ENCODE measurements at regions not wholly inside any gene's neighbourhood (a gene's known extent, or its start where the extent isn't known, plus 50 kb on each side); places are given as distances from the start of the nearest gene placed in this dataset.
"Not testable (repeated sequence)": the region's sequence is repeated elsewhere in the genome, so short reads cannot be mapped to it uniquely, and the experiment has no call there.

DNA sequence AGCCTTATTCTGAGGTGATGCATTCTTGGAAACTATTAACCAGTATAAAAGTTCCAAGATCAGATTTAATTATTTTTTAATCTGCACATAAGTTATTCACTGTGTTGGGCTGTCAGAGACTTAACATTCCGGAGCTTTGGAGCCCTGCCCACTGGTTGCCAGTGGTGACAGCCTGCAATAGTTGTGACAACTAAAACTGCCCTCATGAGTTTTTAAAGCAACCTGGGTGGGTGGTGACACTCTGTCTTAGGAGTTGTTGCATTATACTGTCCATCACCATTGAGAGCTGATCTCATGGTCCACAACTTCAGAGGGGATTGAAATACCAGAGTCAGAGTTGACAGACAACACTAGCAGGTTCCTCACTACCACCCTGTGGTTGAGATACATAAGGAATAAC, 653.9 kb upstream of the USP24 start:
- H3K4me1 ChIP-seq (ENCODE audit: control insufficient read depth in 1 of 2, extremely low read depth in 1 of 2, insufficient read depth in 2 of 2, low read length in 2 of 2) = no peaks in the 10 kb centered on the region
- WGBS (ENCODE audit: insufficient coverage) = no CpG with 5 or more reads among the region's 1 CpG
- no peaks in the 10 kb centered on the region for H3K9me3 ChIP-seq
- H3K4me3 ChIP-seq (ENCODE audit: control insufficient read depth in 1 of 2, extremely low read depth in 1 of 2, low read length in 1 of 2) = no peak overlapping the region
- H3K27me3 Mint-ChIP-seq = peaks cover 0 to 4% of the 10 kb centered on the region in 2 donors
- no peaks in the 10 kb centered on the region for H3K36me3 ChIP-seq (ENCODE audit: control insufficient read depth in 2 of 2, extremely low read depth in 1 of 2, insufficient read depth in 1 of 2, low read length in 1 of 2)
- H3K36me3 Mint-ChIP-seq = no peaks in the 10 kb centered on the region
- H3K4me3 Mint-ChIP-seq = no peak overlapping the region
- no peaks in the 10 kb centered on the region for H3K27me3 ChIP-seq (replicated peaks in 1 of 2; ENCODE audit: control insufficient read depth in 2 of 2, extremely low read depth in 1 of 2, insufficient read depth in 2 of 2, low read length in 1 of 2)
- ChIA-PET CTCF (no interaction called here), POLR2A (no interaction called here)
- no peak for DNase-seq
- no peaks in the 10 kb centered on the region for H3K4me1 Mint-ChIP-seq
- no peak overlapping the region for H3K27ac ChIP-seq (ENCODE audit: low read length)
- ATAC-seq (replicated peaks in 1 of 4) = no peak
- H3K27ac Mint-ChIP-seq = no peak overlapping the region
- no peaks in the 10 kb centered on the region for H3K9me3 Mint-ChIP-seq

DNA sequence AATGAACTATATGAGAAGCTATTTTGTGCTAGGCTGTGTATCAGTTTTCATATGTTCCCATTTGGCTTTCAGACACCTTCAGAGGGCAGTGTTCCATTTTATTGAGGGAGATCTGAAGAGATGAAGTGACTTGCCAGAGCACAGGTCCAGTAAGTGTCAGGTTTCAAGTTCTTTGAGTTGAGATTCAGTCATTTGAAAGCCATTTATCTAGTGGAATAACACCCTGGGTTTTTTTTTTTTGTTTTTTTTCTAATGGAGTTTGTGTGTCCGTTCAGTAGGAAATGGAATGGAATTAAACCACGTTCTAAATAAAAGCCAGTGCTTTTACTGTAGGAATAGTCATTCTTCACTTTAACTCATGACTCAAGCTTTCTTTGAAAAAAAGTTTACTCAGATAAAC, 652.9 kb upstream of the USP24 start:
- DNase-seq (no peak), ATAC-seq (replicated peaks in 1 of 4) (no peak)
- ChIA-PET CTCF (no interaction called here), POLR2A (no interaction called here)
- Mint-ChIP-seq H3K9me3 (no peaks in the 10 kb centered on the region), H3K27me3 (peaks cover 0 to 4% of the 10 kb centered on the region in 2 donors), H3K27ac (no peak overlapping the region), H3K36me3 (no peaks in the 10 kb centered on the region), H3K4me3 (no peak overlapping the region), H3K4me1 (no peaks in the 10 kb centered on the region)
- Histone ChIP-seq H3K27ac (ENCODE audit: low read length) (no peak overlapping the region), H3K27me3 (replicated peaks in 1 of 2; ENCODE audit: control insufficient read depth in 2 of 2, extremely low read depth in 1 of 2, insufficient read depth in 2 of 2, low read length in 1 of 2) (no peaks in the 10 kb centered on the region), H3K9me3 (no peaks in the 10 kb centered on the region), H3K36me3 (ENCODE audit: control insufficient read depth in 2 of 2, extremely low read depth in 1 of 2, insufficient read depth in 1 of 2, low read length in 1 of 2) (no peaks in the 10 kb centered on the region), H3K4me3 (ENCODE audit: control insufficient read depth in 1 of 2, extremely low read depth in 1 of 2, low read length in 1 of 2) (no peak overlapping the region), H3K4me1 (ENCODE audit: control insufficient read depth in 1 of 2, extremely low read depth in 1 of 2, insufficient read depth in 2 of 2, low read length in 2 of 2) (no peaks in the 10 kb centered on the region)
- no CpG with 5 or more reads among the region's 2 CpGs for WGBS (ENCODE audit: insufficient coverage)

DNA sequence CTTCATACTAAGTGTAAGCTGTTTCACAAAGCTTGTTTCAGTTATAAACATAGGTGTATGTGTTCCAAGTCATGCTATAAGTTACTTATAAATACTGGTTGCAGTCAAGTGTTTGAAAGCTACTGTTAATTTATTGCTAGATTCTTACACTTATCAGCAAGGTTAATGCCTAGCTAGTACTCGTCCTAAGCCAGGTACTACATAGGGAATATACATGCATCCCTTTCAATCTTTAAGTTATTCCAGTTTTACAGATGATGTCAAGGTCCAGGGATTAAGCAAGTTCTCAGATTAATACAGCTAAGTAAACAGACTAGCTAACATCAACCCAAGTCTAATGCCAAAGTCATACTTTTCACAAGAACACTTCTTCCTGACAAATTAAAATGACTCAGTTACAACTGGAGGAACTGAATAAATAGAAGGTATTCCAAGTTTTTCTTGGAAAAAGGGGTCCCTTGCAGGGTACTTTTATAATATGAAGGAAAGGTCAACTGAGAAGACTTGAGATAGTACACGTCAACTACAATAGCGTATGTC, 652.2 kb upstream of the USP24 start:
- no peak overlapping the region for H3K4me3 Mint-ChIP-seq
- no peaks in the 10 kb centered on the region for H3K4me1 ChIP-seq (ENCODE audit: control insufficient read depth in 1 of 2, extremely low read depth in 1 of 2, insufficient read depth in 2 of 2, low read length in 2 of 2)
- H3K27ac ChIP-seq (ENCODE audit: low read length) = no peak overlapping the region
- no peaks in the 10 kb centered on the region for H3K36me3 ChIP-seq (ENCODE audit: control insufficient read depth in 2 of 2, extremely low read depth in 1 of 2, insufficient read depth in 1 of 2, low read length in 1 of 2)
- H3K9me3 Mint-ChIP-seq = no peaks in the 10 kb centered on the region
- CTCF ChIA-PET = no interaction called here
- no peak overlapping the region for H3K27ac Mint-ChIP-seq
- POLR2A ChIA-PET = no interaction called here
- H3K9me3 ChIP-seq = no peaks in the 10 kb centered on the region
- DNase-seq (no peak), ATAC-seq (replicated peaks in 1 of 4) (no peak)
- peaks cover 0 to 4% of the 10 kb centered on the region in 2 donors for H3K27me3 Mint-ChIP-seq
- 81% methylated on average over 3 of the region's 3 CpGs for WGBS (ENCODE audit: insufficient coverage)
- H3K4me3 ChIP-seq (ENCODE audit: control insufficient read depth in 1 of 2, extremely low read depth in 1 of 2, low read length in 1 of 2) = no peak overlapping the region
- no peaks in the 10 kb centered on the region for H3K36me3 Mint-ChIP-seq
- H3K27me3 ChIP-seq (replicated peaks in 1 of 2; ENCODE audit: control insufficient read depth in 2 of 2, extremely low read depth in 1 of 2, insufficient read depth in 2 of 2, low read length in 1 of 2) = no peaks in the 10 kb centered on the region
- H3K4me1 Mint-ChIP-seq = no peaks in the 10 kb centered on the region

DNA sequence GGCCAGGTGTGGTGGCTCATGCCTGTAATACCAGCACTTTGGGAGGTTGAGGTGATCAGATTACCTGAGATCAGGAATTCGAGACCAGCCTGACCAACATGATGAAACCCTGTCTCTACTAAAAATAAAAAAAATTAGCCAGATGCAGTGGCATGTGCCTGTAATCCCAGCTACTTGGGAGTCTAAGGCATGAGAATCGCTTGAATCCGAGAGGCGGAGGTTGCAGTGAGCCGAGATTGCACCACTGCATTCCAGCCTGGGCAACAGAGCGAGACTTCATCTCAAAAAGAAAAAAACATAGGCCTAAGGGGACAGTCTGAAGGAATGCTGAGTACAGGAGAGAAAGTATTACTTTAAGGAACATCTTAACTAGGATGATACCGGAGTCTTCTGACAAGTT, 650.6 kb upstream of the USP24 start:
- H3K27me3 Mint-ChIP-seq; POLR2A ChIA-PET; H3K27ac Mint-ChIP-seq; ATAC-seq (replicated peaks in 1 of 4); H3K4me1 Mint-ChIP-seq; DNase-seq; H3K36me3 ChIP-seq (ENCODE audit: control insufficient read depth in 2 of 2, extremely low read depth in 1 of 2, insufficient read depth in 1 of 2, low read length in 1 of 2); H3K4me3 Mint-ChIP-seq; H3K27ac ChIP-seq (ENCODE audit: low read length); H3K9me3 ChIP-seq; H3K27me3 ChIP-seq (replicated peaks in 1 of 2; ENCODE audit: control insufficient read depth in 2 of 2, extremely low read depth in 1 of 2, insufficient read depth in 2 of 2, low read length in 1 of 2); H3K4me3 ChIP-seq (ENCODE audit: control insufficient read depth in 1 of 2, extremely low read depth in 1 of 2, low read length in 1 of 2); H3K4me1 ChIP-seq (ENCODE audit: control insufficient read depth in 1 of 2, extremely low read depth in 1 of 2, insufficient read depth in 2 of 2, low read length in 2 of 2); H3K9me3 Mint-ChIP-seq; H3K36me3 Mint-ChIP-seq: not testable (repeated sequence)
- CTCF ChIA-PET = interaction anchor here in 1 of 2 donors (0.7 kb wide), 1 partner anchor 10 kb away, joined by 3 read pairs; no protein-coding TSS in a partner anchor
- WGBS (ENCODE audit: insufficient coverage) = 92% methylated on average over 5 of the region's 7 CpGs

DNA sequence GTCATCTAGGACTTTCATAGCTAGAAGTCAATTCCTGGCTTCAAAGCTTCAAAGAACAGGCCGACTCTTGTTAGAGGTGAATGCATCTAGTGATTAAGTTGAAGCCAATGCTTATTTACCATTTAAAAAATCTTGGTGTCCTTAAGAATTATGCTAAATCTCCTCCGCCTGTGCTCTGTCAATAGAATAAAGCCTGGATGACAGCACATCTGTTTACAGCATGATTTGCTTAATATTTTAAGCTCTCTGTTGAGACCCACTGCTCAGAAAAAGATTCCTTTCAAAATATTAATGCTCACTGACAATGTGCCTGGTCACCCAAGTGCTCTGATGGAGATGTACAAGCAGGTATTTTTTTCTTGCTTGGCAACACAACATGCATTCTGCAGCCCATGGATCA, 649.1 kb upstream of the USP24 start:
- Mint-ChIP-seq H3K9me3 (no peaks in the 10 kb centered on the region), H3K36me3 (no peaks in the 10 kb centered on the region), H3K27ac (no peak overlapping the region), H3K27me3 (peaks cover 0 to 4% of the 10 kb centered on the region in 2 donors), H3K4me3 (no peak overlapping the region), H3K4me1 (no peaks in the 10 kb centered on the region)
- Histone ChIP-seq H3K27ac (ENCODE audit: low read length) (no peak overlapping the region), H3K9me3 (no peaks in the 10 kb centered on the region), H3K27me3 (replicated peaks in 1 of 2; ENCODE audit: control insufficient read depth in 2 of 2, extremely low read depth in 1 of 2, insufficient read depth in 2 of 2, low read length in 1 of 2) (no peaks in the 10 kb centered on the region), H3K4me1 (ENCODE audit: control insufficient read depth in 1 of 2, extremely low read depth in 1 of 2, insufficient read depth in 2 of 2, low read length in 2 of 2) (no peaks in the 10 kb centered on the region), H3K36me3 (ENCODE audit: control insufficient read depth in 2 of 2, extremely low read depth in 1 of 2, insufficient read depth in 1 of 2, low read length in 1 of 2) (no peaks in the 10 kb centered on the region), H3K4me3 (ENCODE audit: control insufficient read depth in 1 of 2, extremely low read depth in 1 of 2, low read length in 1 of 2) (no peak overlapping the region)
- ChIA-PET POLR2A (no interaction called here), CTCF (no interaction called here)
- DNase-seq = no peak
- ATAC-seq (replicated peaks in 1 of 4) = no peak
- 80% methylated on average over 1 of the region's 2 CpGs for WGBS (ENCODE audit: insufficient coverage)

DNA sequence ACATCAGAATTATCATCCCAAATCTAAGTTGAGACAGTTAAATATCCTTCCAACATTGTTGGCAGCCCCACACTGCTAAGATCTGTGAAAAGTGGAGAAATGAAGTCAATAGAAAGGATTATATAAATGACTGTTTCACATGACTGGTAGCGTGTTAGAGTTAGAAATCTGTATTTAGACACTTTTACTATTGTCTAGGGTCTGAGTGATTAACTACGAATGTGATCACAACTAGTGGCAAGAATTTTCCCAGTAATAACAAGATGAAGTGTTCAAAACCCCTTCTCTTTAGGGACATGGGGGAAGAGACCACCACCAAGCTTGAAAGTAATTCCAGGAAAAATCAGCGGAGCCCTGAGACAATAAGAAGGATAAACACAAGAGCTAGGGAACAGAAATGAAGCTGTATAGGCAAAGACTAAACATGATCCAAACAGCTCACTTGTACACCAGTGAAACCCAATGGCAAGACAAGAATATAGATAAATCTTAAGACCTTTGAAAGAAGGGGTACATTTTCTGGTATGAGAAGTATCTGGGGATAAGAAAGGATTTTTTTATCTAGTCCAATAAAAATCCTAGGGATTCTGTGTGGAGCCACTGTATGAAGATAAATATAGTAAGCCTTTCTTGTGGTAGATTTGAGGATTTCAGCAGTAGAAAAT, 646.6 kb upstream of the USP24 start:
- Histone ChIP-seq H3K9me3 (no peaks in the 10 kb centered on the region), H3K4me3 (ENCODE audit: control insufficient read depth in 1 of 2, extremely low read depth in 1 of 2, low read length in 1 of 2) (no peak overlapping the region), H3K36me3 (ENCODE audit: control insufficient read depth in 2 of 2, extremely low read depth in 1 of 2, insufficient read depth in 1 of 2, low read length in 1 of 2) (no peaks in the 10 kb centered on the region), H3K4me1 (ENCODE audit: control insufficient read depth in 1 of 2, extremely low read depth in 1 of 2, insufficient read depth in 2 of 2, low read length in 2 of 2) (no peaks in the 10 kb centered on the region), H3K27me3 (replicated peaks in 1 of 2; ENCODE audit: control insufficient read depth in 2 of 2, extremely low read depth in 1 of 2, insufficient read depth in 2 of 2, low read length in 1 of 2) (no peaks in the 10 kb centered on the region), H3K27ac (ENCODE audit: low read length) (no peak overlapping the region)
- WGBS (ENCODE audit: insufficient coverage) = 100% methylated on average over 1 of the region's 3 CpGs
- CTCF ChIA-PET = interaction anchor here in 1 of 2 donors (0.6 kb wide), 1 partner anchor 36 kb away, joined by 3 read pairs; no protein-coding TSS in a partner anchor
- no peak overlapping the region for H3K27ac Mint-ChIP-seq
- ATAC-seq (replicated peaks in 1 of 4) = no peak
- DNase-seq = no peak
- no peaks in the 10 kb centered on the region for H3K4me1 Mint-ChIP-seq
- POLR2A ChIA-PET = no interaction called here
- H3K36me3 Mint-ChIP-seq = no peaks in the 10 kb centered on the region
- H3K27me3 Mint-ChIP-seq = peaks cover 0 to 4% of the 10 kb centered on the region in 2 donors
- H3K4me3 Mint-ChIP-seq = no peak overlapping the region
- no peaks in the 10 kb centered on the region for H3K9me3 Mint-ChIP-seq
